ENCODE measurements at regions not wholly inside any gene's neighbourhood (a gene's known extent, or its start where the extent isn't known, plus 50 kb on each side); places are given as distances from the start of the nearest gene placed in this dataset.
"Not testable (repeated sequence)": the region's sequence is repeated elsewhere in the genome, so short reads cannot be mapped to it uniquely, and the experiment has no call there.

GRCh38 chr1:81729818-81730217 is 70.9 kb upstream of the ADGRL2 start:
- TF ChIP-seq EZH2phosphoT487 (IDR thresholded peaks at IDR 0.05; ENCODE audit: insufficient read depth, low read depth) = no peak
- no peak for TF ChIP-seq EZH2 (IDR thresholded peaks at IDR 0.05; ENCODE audit: insufficient read depth, poor library complexity, severe bottlenecking)
- no peak overlapping the region for H3K27ac ChIP-seq
- H3K36me3 ChIP-seq (ENCODE audit: low read depth) = no peaks in the 10 kb centered on the region
- H3K9me2 ChIP-seq (ENCODE audit: insufficient read depth) = no peaks in the 10 kb centered on the region
- H3F3A ChIP-seq (ENCODE audit: insufficient read depth) = no peaks in the 10 kb centered on the region
- no peak overlapping the region for H3K4me3 ChIP-seq
- no peaks in the 10 kb centered on the region for H4K20me1 ChIP-seq (ENCODE audit: insufficient read depth)
- H3K27me3 ChIP-seq (replicated peaks; ENCODE audit: insufficient read depth) = no peaks in the 10 kb centered on the region
- no peak overlapping the region for H2AFZ ChIP-seq
- H3K4me2 ChIP-seq (ENCODE audit: unreplicated experiment) = no peak overlapping the region
- DNase-seq = no peak
- H3K9ac ChIP-seq = no peak overlapping the region
- no peaks in the 10 kb centered on the region for H3K4me1 ChIP-seq (ENCODE audit: insufficient read depth)
- no peaks in the 10 kb centered on the region for H3K79me2 ChIP-seq (ENCODE audit: insufficient read depth)
- in situ Hi-C loops (cut with MboI) = no loop called here
- 80% methylated on average over 2 of the region's 2 CpGs for WGBS, 2 experiments (ENCODE audit: low coverage in 1 of 2, low lambda C conversion rate in 2 of 2, missing lambda C conversion rate in 2 of 2)
- no peaks in the 10 kb centered on the region for H3K9me3 ChIP-seq (ENCODE audit: low read depth)

- H3K4me2 ChIP-seq (ENCODE audit: unreplicated experiment) = no peak overlapping the region
- H3K27ac ChIP-seq = no peak overlapping the region
- H3K36me3 ChIP-seq (ENCODE audit: low read depth) = no peaks in the 10 kb centered on the region
- H3K9ac ChIP-seq = no peak overlapping the region
- in situ Hi-C loops (cut with MboI) = no loop called here
- H3K4me1 ChIP-seq (ENCODE audit: insufficient read depth) = no peaks in the 10 kb centered on the region
- no peaks in the 10 kb centered on the region for H3F3A ChIP-seq (ENCODE audit: insufficient read depth)
- H2AFZ ChIP-seq = no peak overlapping the region
- no peak for TF ChIP-seq EZH2phosphoT487 (IDR thresholded peaks at IDR 0.05; ENCODE audit: insufficient read depth, low read depth)
- TF ChIP-seq EZH2 (IDR thresholded peaks at IDR 0.05; ENCODE audit: insufficient read depth, poor library complexity, severe bottlenecking) = no peak
- DNase-seq = no peak
- H3K27me3 ChIP-seq (replicated peaks; ENCODE audit: insufficient read depth) = no peaks in the 10 kb centered on the region
- no peak overlapping the region for H3K4me3 ChIP-seq
- no peaks in the 10 kb centered on the region for H3K9me3 ChIP-seq (ENCODE audit: low read depth)
- no peaks in the 10 kb centered on the region for H3K79me2 ChIP-seq (ENCODE audit: insufficient read depth)
- no peaks in the 10 kb centered on the region for H3K9me2 ChIP-seq (ENCODE audit: insufficient read depth)
- no peaks in the 10 kb centered on the region for H4K20me1 ChIP-seq (ENCODE audit: insufficient read depth)
Measured at GRCh38 chr1:81729239-81729638, 71.5 kb upstream of the ADGRL2 start.

DNA sequence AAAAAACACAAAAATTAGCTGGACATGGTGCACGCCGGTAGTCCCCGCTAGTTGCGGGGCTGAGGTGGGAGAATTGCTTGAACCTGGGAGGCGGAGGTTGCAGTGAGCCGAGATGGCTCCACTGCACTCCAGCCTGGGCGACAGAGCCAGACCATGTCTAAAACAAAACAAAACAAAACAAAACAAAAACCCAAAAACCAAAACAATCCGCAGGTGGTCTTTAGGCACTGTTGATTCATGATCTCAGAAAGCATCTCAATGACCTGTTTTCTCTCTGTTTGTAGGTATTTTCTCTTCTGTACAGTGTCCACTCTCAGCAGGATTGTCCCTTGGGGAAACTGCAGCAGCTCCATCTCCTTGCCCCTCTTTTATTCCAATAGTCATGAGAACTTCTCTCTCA is 74.9 kb upstream of the ADGRL2 start:
- H3K79me2 ChIP-seq (ENCODE audit: insufficient read depth) = no peaks in the 10 kb centered on the region
- no peaks in the 10 kb centered on the region for H3F3A ChIP-seq (ENCODE audit: insufficient read depth)
- H3K27me3 ChIP-seq (replicated peaks; ENCODE audit: insufficient read depth) = no peaks in the 10 kb centered on the region
- H3K4me3 ChIP-seq = no peak overlapping the region
- H3K9me2 ChIP-seq (ENCODE audit: insufficient read depth) = no peaks in the 10 kb centered on the region
- TF ChIP-seq EZH2 (IDR thresholded peaks at IDR 0.05; ENCODE audit: insufficient read depth, poor library complexity, severe bottlenecking) (no peak), EZH2phosphoT487 (IDR thresholded peaks at IDR 0.05; ENCODE audit: insufficient read depth, low read depth) (no peak)
- in situ Hi-C loops (cut with MboI) = no loop called here
- no peak overlapping the region for H3K27ac ChIP-seq
- H3K9ac ChIP-seq = no peak overlapping the region
- H4K20me1 ChIP-seq (ENCODE audit: insufficient read depth) = no peaks in the 10 kb centered on the region
- H3K9me3 ChIP-seq (ENCODE audit: low read depth) = no peaks in the 10 kb centered on the region
- no peak overlapping the region for H2AFZ ChIP-seq
- H3K4me2 ChIP-seq (ENCODE audit: unreplicated experiment) = no peak overlapping the region
- H3K36me3 ChIP-seq (ENCODE audit: low read depth) = no peaks in the 10 kb centered on the region
- DNase-seq = no peak
- WGBS, 2 experiments (ENCODE audit: low coverage in 1 of 2, low lambda C conversion rate in 2 of 2, missing lambda C conversion rate in 2 of 2) = 93 to 95% methylated on average over 8 of the region's 8 CpGs
- no peaks in the 10 kb centered on the region for H3K4me1 ChIP-seq (ENCODE audit: insufficient read depth)

DNA sequence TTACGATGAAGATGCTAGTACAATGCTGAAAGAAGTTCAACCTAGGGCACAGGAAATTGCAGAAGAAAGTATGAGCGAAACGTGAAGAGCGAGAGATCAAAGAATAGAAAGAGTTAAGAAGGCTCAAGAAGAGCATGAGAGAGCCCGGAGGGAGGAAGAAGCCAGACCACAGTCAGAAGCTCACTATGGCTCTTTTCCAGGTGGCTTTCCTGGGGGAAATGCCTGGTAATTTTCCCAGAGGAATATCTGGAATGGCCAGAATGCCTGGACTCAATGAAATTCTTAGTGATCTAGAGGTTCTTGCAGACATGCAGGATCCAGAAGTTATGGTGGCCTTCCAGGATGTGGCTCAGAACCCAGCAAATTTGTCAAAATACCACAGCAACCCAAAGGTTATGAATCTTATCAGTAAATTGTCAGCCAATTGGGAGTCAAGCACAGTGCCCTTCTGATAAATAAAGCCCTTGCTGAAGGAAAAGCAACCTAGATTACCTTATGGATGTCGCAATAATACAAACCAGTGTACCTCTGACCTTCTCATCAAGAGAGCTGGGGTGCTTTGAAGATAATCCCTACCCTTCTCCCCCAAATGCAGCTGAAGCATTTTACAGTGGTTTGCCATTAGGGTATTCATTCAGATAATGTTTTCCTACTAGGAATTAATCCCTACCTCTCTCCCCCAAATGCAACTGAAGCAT is 78.0 kb upstream of the ADGRL2 start:
- H3K4me2 ChIP-seq (ENCODE audit: unreplicated experiment); H3K4me3 ChIP-seq; H3K27me3 ChIP-seq (replicated peaks; ENCODE audit: insufficient read depth); DNase-seq; in situ Hi-C loops (cut with MboI); H2AFZ ChIP-seq; H3K36me3 ChIP-seq (ENCODE audit: low read depth); H3F3A ChIP-seq (ENCODE audit: insufficient read depth); H3K9me3 ChIP-seq (ENCODE audit: low read depth); H4K20me1 ChIP-seq (ENCODE audit: insufficient read depth); H3K4me1 ChIP-seq (ENCODE audit: insufficient read depth); H3K9ac ChIP-seq; H3K27ac ChIP-seq; H3K79me2 ChIP-seq (ENCODE audit: insufficient read depth); H3K9me2 ChIP-seq (ENCODE audit: insufficient read depth): not testable (repeated sequence)
- WGBS, 2 experiments (ENCODE audit: low coverage in 1 of 2, low lambda C conversion rate in 2 of 2, missing lambda C conversion rate in 2 of 2) = 84 to 88% methylated on average over 6 of the region's 6 CpGs

DNA sequence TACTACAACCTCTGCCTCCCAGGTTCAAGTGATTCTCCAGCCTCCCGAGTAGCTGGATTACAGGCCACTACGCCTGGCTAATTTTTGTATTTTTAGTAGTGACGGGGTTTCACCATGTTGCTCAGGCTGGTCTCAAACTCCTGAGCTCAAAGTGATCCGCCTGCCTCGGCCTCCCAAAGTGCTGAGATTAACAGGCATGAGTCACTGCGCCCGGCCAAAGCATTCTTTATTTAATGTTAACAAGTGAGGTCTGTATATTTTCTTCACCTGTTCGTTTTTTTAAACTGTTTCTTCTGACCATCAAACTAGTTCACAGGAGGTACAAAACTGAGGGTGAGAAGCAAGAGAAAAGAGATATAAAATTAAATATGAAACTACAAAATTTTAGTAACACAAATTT is 80.5 kb upstream of the ADGRL2 start:
- WGBS, 2 experiments (ENCODE audit: low coverage in 1 of 2, low lambda C conversion rate in 2 of 2, missing lambda C conversion rate in 2 of 2) = 92 to 93% methylated on average over 8 of the region's 8 CpGs
- H3F3A ChIP-seq (ENCODE audit: insufficient read depth); H3K4me3 ChIP-seq; in situ Hi-C loops (cut with MboI); H3K4me2 ChIP-seq (ENCODE audit: unreplicated experiment); H3K9me3 ChIP-seq (ENCODE audit: low read depth); H3K9me2 ChIP-seq (ENCODE audit: insufficient read depth); H2AFZ ChIP-seq; H3K27ac ChIP-seq; H3K79me2 ChIP-seq (ENCODE audit: insufficient read depth); H4K20me1 ChIP-seq (ENCODE audit: insufficient read depth); H3K27me3 ChIP-seq (replicated peaks; ENCODE audit: insufficient read depth); H3K36me3 ChIP-seq (ENCODE audit: low read depth); H3K4me1 ChIP-seq (ENCODE audit: insufficient read depth); H3K9ac ChIP-seq; DNase-seq: not testable (repeated sequence)

Measured in GM23248 (cell line).